WERI-Rb-1 (cell line): ENCODE measurements at regions not wholly inside any gene's neighbourhood (a gene's known extent, or its start where the extent isn't known, plus 50 kb on each side); places are given as distances from the start of the nearest gene placed in this dataset.
"Not testable (repeated sequence)": the region's sequence is repeated elsewhere in the genome, so short reads cannot be mapped to it uniquely, and the experiment has no call there.

Experiments
- DNase-seq: peaks from one replicate; pipeline ENCODE4 v3.0.0-alpha.2; 2020
- H3K27ac ChIP-seq: fragments of 250-450 bp; sonication (Bioruptor Pico); 2 replicates; pipeline ENCODE4 v1.5.1; 2020; ENCODE audit warnings: mild to moderate bottlenecking, moderate library complexity
- H3K27me3 ChIP-seq: fragments of 250-450 bp; sonication (Bioruptor Pico); 2 replicates; pipeline ENCODE4 v1.5.1; 2021; ENCODE audit warnings: mild to moderate bottlenecking, low read depth, moderate library complexity; ENCODE audit not compliant: insufficient read depth, severe bottlenecking
- H3K36me3 ChIP-seq: fragments of 250-450 bp; sonication (Bioruptor Pico); 2 replicates; pipeline ENCODE4 v1.5.1; 2020; ENCODE audit warnings: mild to moderate bottlenecking, moderate library complexity
- H3K4me3 ChIP-seq: 2 replicates; pipeline ENCODE4 v1.5.1; 2011; ENCODE audit warnings: low read depth, mild to moderate bottlenecking, control low read depth, low read length
- H3K9me3 ChIP-seq: fragments of 250-450 bp; sonication (Bioruptor Pico); 2 replicates; pipeline ENCODE4 v1.5.1; 2021; ENCODE audit warnings: mild to moderate bottlenecking, moderate library complexity; ENCODE audit not compliant: severe bottlenecking
- TF ChIP-seq, protein P1 (sequence below): IDR thresholded peaks from 2 replicates; pipeline ENCODE4 v1.5.1; 2011; ENCODE audit warnings: low read depth, mild to moderate bottlenecking, control low read depth, inconsistent platforms, low read length

DNA sequence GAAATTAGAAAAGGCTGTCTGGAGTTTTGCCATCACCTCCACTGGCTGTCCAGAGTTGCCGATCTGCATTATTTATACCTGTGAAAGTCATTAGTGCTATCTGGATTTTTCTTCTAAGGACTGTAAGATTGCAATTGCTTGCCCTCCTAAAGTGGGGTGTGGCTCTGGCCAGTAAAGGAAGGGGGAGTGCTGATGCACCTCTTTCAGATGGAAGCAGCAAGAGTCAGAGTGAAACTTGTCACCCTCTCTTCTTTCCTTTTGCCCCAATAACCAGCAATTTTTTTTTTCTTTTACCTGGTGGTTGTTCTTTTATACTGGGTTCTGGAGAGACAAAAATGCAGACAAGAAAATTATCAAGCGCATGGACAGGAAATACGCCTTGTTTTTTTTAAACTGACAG, 527.4 kb upstream of the NRP1 start:
- no peaks in the 10 kb centered on the region for H3K9me3 ChIP-seq
- H3K27me3 ChIP-seq: no peaks in the 10 kb centered on the region
- no peak overlapping the region for H3K27ac ChIP-seq
- H3K36me3 ChIP-seq: no peaks in the 10 kb centered on the region
- H3K4me3 ChIP-seq: no peak overlapping the region
- TF ChIP-seq, protein P1, sequence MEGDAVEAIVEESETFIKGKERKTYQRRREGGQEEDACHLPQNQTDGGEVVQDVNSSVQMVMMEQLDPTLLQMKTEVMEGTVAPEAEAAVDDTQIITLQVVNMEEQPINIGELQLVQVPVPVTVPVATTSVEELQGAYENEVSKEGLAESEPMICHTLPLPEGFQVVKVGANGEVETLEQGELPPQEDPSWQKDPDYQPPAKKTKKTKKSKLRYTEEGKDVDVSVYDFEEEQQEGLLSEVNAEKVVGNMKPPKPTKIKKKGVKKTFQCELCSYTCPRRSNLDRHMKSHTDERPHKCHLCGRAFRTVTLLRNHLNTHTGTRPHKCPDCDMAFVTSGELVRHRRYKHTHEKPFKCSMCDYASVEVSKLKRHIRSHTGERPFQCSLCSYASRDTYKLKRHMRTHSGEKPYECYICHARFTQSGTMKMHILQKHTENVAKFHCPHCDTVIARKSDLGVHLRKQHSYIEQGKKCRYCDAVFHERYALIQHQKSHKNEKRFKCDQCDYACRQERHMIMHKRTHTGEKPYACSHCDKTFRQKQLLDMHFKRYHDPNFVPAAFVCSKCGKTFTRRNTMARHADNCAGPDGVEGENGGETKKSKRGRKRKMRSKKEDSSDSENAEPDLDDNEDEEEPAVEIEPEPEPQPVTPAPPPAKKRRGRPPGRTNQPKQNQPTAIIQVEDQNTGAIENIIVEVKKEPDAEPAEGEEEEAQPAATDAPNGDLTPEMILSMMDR: no peak
- DNase-seq: no peak

DNA sequence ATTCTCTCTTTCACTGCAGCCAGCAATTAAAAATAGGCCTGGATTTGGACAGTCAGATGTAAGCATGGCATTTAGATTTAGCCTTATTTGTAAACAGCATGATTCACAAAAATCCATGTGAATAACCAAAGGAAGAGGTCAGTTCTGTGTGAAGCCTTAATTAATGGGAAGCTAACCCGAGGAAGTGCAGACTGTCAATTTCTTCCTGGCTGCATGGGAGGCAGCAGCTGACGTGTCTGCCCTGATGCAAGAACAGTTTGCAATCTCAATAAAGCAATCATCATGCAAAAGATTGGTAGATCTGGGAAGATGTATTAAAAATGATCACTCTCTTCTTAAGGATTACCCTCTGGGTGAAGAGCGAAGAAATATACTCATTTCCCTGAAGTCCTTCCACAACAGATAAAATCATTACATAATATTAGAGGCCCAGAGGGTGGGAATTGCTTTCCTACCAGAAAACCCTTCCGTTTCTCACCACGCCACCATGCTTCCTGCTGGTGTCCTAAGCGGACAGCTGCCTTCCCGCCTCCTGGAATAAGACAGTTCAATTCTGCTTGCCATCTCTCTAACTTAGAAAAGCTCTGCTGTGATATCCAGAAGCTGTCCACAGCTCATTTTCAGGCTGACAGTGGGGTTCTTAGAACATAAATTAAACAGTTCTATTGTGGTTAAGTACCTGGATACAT, 526.7 kb upstream of the NRP1 start:
- Histone ChIP-seq H3K27ac (no peak overlapping the region), H3K36me3 (no peaks in the 10 kb centered on the region), H3K4me3 (no peak overlapping the region), H3K9me3 (no peaks in the 10 kb centered on the region), H3K27me3 (no peaks in the 10 kb centered on the region)
- TF ChIP-seq, protein P1: no peak
- DNase-seq: no peak

DNA sequence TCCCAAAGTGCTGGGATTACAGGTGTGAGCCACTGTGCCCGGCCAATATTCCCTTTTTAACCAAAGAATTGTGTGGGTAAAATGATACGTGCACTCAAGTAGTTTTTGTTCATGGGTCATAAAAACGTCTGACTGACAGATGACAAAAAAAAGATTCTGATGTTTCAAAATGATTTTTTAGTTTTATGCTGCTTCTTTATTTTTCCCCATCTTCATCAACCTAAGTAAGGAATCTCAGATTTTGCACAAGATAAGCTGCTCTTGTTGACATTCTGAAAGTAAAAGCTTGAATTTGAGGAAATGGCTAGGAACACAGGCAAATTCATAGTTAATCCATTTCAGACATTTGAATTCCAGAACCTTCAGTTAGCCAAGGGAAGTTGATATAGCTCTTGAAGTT, 526.1 kb upstream of the NRP1 start:
- no peak for DNase-seq
- H3K4me3 ChIP-seq: no peak overlapping the region
- H3K27me3 ChIP-seq: no peaks in the 10 kb centered on the region
- no peaks in the 10 kb centered on the region for H3K9me3 ChIP-seq
- H3K27ac ChIP-seq: no peak overlapping the region
- TF ChIP-seq, protein P1: no peak
- no peaks in the 10 kb centered on the region for H3K36me3 ChIP-seq

DNA sequence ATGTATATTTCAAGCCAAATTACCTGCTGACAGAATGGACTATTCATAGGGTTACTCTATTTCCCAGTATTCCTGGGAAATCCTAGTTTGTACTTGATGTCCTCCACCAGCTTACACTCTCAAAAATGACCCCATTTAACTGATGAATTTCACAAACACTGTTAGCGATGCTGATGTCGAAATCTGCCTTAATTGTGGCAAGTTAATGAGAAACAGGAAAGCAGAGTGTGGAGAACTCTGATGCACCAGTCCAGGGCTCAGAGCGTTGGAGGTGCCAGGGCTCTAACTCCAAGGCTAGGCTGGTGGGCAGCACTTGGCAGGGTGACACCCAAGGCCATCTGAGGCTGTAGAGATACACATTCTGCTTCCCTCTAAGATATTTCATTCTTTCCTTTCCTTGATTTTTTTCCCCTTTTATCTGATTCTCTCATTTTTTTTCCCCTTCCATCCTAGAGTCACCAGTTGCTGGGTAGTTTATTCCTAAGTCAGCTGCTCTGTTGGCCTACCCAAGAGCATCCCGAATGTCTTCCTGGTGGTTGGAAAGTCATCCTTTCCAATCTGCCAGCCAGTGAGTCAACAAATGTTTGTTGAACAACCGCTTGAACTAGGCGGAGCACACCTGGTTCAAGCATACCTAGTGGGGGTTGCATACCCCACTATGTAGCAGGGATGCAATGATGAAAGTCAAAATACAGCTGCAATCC, 525.0 kb upstream of the NRP1 start:
- Histone ChIP-seq H3K36me3 (no peaks in the 10 kb centered on the region), H3K27ac (no peak overlapping the region), H3K9me3 (no peaks in the 10 kb centered on the region), H3K27me3 (no peaks in the 10 kb centered on the region), H3K4me3 (no peak overlapping the region)
- TF ChIP-seq, protein P1: no peak
- no peak for DNase-seq

DNA sequence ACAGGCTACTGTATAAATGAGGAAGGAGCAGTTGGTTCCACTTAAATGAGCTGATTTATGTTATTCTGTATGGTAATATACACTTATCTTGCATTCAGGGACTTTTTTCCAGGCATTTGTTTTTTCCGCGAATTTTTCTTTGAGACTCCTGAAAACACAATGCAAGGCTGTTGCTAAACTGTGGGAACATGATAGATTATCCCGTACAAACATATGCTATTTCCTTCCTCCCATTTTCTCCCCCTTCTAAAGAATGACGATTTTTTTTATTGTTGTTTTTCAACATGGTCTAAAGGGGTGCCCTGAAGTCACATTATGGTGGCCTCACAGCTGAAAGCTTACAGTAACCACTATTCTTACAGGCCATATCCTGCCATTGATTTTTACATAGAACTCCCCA, 523.9 kb upstream of the NRP1 start:
- no peaks in the 10 kb centered on the region for H3K36me3 ChIP-seq
- no peak overlapping the region for H3K4me3 ChIP-seq
- DNase-seq: no peak
- no peaks in the 10 kb centered on the region for H3K27me3 ChIP-seq
- H3K9me3 ChIP-seq: no peaks in the 10 kb centered on the region
- TF ChIP-seq, protein P1: no peak
- no peak overlapping the region for H3K27ac ChIP-seq

DNA sequence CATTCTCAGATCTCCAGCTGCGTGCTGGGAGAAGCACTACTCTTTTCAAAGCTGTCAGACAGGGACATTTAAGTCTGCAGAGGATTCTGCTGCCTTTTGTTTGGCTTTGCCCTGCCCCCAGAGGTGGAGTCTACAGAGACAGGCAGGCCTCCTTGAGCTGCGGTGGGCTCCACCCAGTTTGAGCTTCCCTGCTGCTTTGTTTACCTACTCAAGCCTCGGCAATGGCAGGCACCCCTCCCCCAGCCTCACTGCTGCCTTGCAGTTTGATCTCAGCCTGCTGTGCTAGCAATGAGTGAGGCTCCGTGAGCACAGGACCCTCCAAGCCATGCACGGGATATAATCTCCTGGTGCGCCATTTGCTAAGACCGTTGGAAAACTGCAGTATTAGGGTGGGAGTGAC, 518.8 kb upstream of the NRP1 start:
- H3K27me3 ChIP-seq, H3K27ac ChIP-seq, H3K4me3 ChIP-seq, H3K9me3 ChIP-seq, H3K36me3 ChIP-seq, DNase-seq: not testable (repeated sequence)
